Testis (tissue), 2 donors: ENCODE measurements at regions not wholly inside any gene's neighbourhood (a gene's known extent, or its start where the extent isn't known, plus 50 kb on each side); places are given as distances from the start of the nearest gene placed in this dataset.

Source experiments
- POLR2A ChIP-seq: fragments of 450-650 bp; IDR thresholded peaks from one replicate; pipeline ENCODE4 v1.6.1; 2017; ENCODE audit warnings: antibody characterized with exemption, mild to moderate bottlenecking, moderate library complexity
- TF ChIP-seq, protein P1 (sequence below), 3 experiments: fragments of 450-650 bp in 2 of 3; fragments of 200-600 bp in 1 of 3; sonication (generic) in 1 of 3; IDR thresholded peaks; one replicate each; pipeline ENCODE4 v1.5.1; 2016 to 2019; ENCODE audit warnings: antibody characterized with exemption in 3 of 3, mild to moderate bottlenecking in 2 of 3, moderate library complexity in 1 of 3

DNA sequence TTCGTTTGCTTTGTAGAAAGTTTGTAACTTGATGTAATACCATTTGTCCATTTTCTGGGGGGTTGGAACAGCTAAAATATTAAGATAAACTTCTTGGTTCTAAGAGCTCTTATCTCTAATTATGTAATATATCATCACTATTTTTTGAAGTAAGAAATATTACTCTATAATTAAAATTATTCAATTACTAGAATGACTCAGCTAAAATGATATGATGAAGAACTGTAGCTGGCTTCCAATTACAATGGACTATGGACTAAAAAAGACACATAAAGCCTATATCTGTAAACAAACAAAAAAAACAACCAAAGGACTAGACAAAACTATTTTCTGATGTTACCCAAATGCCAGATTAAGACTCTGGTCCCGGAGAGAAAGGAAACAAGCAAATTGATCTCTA, 569.4 kb downstream of the PCDH18 start:
- TF ChIP-seq, protein P1, sequence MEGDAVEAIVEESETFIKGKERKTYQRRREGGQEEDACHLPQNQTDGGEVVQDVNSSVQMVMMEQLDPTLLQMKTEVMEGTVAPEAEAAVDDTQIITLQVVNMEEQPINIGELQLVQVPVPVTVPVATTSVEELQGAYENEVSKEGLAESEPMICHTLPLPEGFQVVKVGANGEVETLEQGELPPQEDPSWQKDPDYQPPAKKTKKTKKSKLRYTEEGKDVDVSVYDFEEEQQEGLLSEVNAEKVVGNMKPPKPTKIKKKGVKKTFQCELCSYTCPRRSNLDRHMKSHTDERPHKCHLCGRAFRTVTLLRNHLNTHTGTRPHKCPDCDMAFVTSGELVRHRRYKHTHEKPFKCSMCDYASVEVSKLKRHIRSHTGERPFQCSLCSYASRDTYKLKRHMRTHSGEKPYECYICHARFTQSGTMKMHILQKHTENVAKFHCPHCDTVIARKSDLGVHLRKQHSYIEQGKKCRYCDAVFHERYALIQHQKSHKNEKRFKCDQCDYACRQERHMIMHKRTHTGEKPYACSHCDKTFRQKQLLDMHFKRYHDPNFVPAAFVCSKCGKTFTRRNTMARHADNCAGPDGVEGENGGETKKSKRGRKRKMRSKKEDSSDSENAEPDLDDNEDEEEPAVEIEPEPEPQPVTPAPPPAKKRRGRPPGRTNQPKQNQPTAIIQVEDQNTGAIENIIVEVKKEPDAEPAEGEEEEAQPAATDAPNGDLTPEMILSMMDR (IDR thresholded peaks at IDR 0.05): no peak
- no peak for TF ChIP-seq POLR2A
